Activated CD8-positive, alpha-beta T cell treated with anti-CD3 and anti-CD28 coated beads, Interleukin-2, amount 10 ng/mL, durations not matched to agents 7 days and 5 days (primary cell): ENCODE measurements at regions not wholly inside any gene's neighbourhood (a gene's known extent, or its start where the extent isn't known, plus 50 kb on each side); places are given as distances from the start of the nearest gene placed in this dataset.
A peak's percentile ranks its signal among the peaks of the same experiment; 100 is the strongest.

Source experiments
- ATAC-seq: fragments of 150-1000 bp; cut with Tn5 transposase; one replicate; pipeline ENCODE4 v1.10.0; 2021; ENCODE audit warnings: moderate library complexity
- CTCF ChIA-PET: fragments of 350-600 bp; sonication (Branson Sonifier 250); formaldehyde crosslinking; loops from one replicate; lab custom pipeline; 2021; ENCODE audit warnings: antibody characterized with exemption; lab: Charles Lee
- POLR2A ChIA-PET: fragments of 350-600 bp; sonication (Branson Sonifier 250); formaldehyde crosslinking; loops from one replicate; lab custom pipeline; 2021; ENCODE audit warnings: antibody characterized with exemption; lab: Charles Lee
- DNase-seq: peaks from one replicate; pipeline ENCODE4 v3.0.0-alpha.2; 2020
- H3K27ac Mint-ChIP-seq: one replicate; pipeline ENCODE4 v1.8.0; 2021; ENCODE audit warnings: mild to moderate bottlenecking, mixed read lengths
- H3K27me3 Mint-ChIP-seq: one replicate; pipeline ENCODE4 v1.8.0; 2021; ENCODE audit warnings: low read depth, mixed read lengths
- H3K36me3 Mint-ChIP-seq: one replicate; pipeline ENCODE4 v1.8.0; 2021; ENCODE audit warnings: low read depth, mixed read lengths
- H3K4me1 Mint-ChIP-seq: one replicate; pipeline ENCODE4 v1.8.0; 2021; ENCODE audit warnings: low read depth, mixed read lengths
- H3K4me3 Mint-ChIP-seq: one replicate; pipeline ENCODE4 v1.8.0; 2021; ENCODE audit warnings: mild to moderate bottlenecking, mixed read lengths
- H3K9me3 Mint-ChIP-seq: one replicate; pipeline ENCODE4 v1.8.0; 2022; ENCODE audit warnings: mixed read lengths; ENCODE audit not compliant: insufficient read depth

GRCh38 chr12:107464644-107465043 lies 221.0 kb upstream of the PWP1 start:
- H3K27ac Mint-ChIP-seq: no peak overlapping the region
- POLR2A ChIA-PET: no interaction called here
- H3K36me3 Mint-ChIP-seq: no peaks in the 10 kb centered on the region
- no peaks in the 10 kb centered on the region for H3K9me3 Mint-ChIP-seq
- CTCF ChIA-PET: interaction anchor here (1.0 kb wide), 1 partner anchor 333 kb away, joined by 3 read pairs; no protein-coding TSS in a partner anchor
- peaks cover 18% of the 10 kb centered on the region for H3K4me1 Mint-ChIP-seq
- H3K4me3 Mint-ChIP-seq: no peak overlapping the region
- H3K27me3 Mint-ChIP-seq: no peaks in the 10 kb centered on the region
- ATAC-seq: no peak
- no peak for DNase-seq

GRCh38 chr12:107465625-107466024 lies 220.0 kb upstream of the PWP1 start:
- Mint-ChIP-seq H3K36me3 (no peaks in the 10 kb centered on the region), H3K4me1 (peaks cover 18% of the 10 kb centered on the region), H3K27ac (no peak overlapping the region), H3K4me3 (no peak overlapping the region), H3K27me3 (no peaks in the 10 kb centered on the region), H3K9me3 (no peaks in the 10 kb centered on the region)
- CTCF ChIA-PET: no interaction called here
- DNase-seq (no peak), ATAC-seq (no peak)
- POLR2A ChIA-PET: no interaction called here

- Mint-ChIP-seq H3K27me3 (no peaks in the 10 kb centered on the region), H3K4me1 (peaks cover 18% of the 10 kb centered on the region), H3K4me3 (no peak overlapping the region), H3K27ac (no peak overlapping the region), H3K36me3 (no peaks in the 10 kb centered on the region), H3K9me3 (no peaks in the 10 kb centered on the region)
- CTCF ChIA-PET: no interaction called here
- ATAC-seq: no peak
- POLR2A ChIA-PET: no interaction called here
- no peak for DNase-seq
Observed at GRCh38 chr12:107467716-107468115, 217.9 kb upstream of the PWP1 start.

- ChIA-PET POLR2A (no interaction called here), CTCF (no interaction called here)
- no peak overlapping the region for H3K4me3 Mint-ChIP-seq
- DNase-seq (no peak), ATAC-seq (no peak)
- no peak overlapping the region for H3K27ac Mint-ChIP-seq
- H3K9me3 Mint-ChIP-seq: no peaks in the 10 kb centered on the region
- no peaks in the 10 kb centered on the region for H3K36me3 Mint-ChIP-seq
- H3K4me1 Mint-ChIP-seq: peaks cover 18% of the 10 kb centered on the region
- H3K27me3 Mint-ChIP-seq: no peaks in the 10 kb centered on the region
Observed at GRCh38 chr12:107468182-107468581, 217.4 kb upstream of the PWP1 start.

GRCh38 chr12:107469011-107469410 lies 216.6 kb upstream of the PWP1 start:
- Mint-ChIP-seq H3K4me3 (no peak overlapping the region), H3K4me1 (peaks cover 18% of the 10 kb centered on the region), H3K27me3 (no peaks in the 10 kb centered on the region), H3K36me3 (no peaks in the 10 kb centered on the region), H3K27ac (no peak overlapping the region), H3K9me3 (no peaks in the 10 kb centered on the region)
- ChIA-PET POLR2A (no interaction called here), CTCF (no interaction called here)
- DNase-seq: no peak
- ATAC-seq: no peak

GRCh38 chr12:107470645-107471044 lies 215.0 kb upstream of the PWP1 start:
- no peaks in the 10 kb centered on the region for H3K27me3 Mint-ChIP-seq
- no peak for DNase-seq
- no peaks in the 10 kb centered on the region for H3K36me3 Mint-ChIP-seq
- peaks cover 33% of the 10 kb centered on the region for H3K4me1 Mint-ChIP-seq
- no peaks in the 10 kb centered on the region for H3K9me3 Mint-ChIP-seq
- no peak overlapping the region for H3K4me3 Mint-ChIP-seq
- no peak overlapping the region for H3K27ac Mint-ChIP-seq
- CTCF ChIA-PET: interaction anchor here (1.2 kb wide), 1 partner anchor 138 kb away, joined by 3 read pairs; no protein-coding TSS in a partner anchor
- POLR2A ChIA-PET: interaction anchor here (0.7 kb wide), 1 partner anchor 147 kb away, joined by 3 read pairs; no protein-coding TSS in a partner anchor
- no peak for ATAC-seq

- no peaks in the 10 kb centered on the region for H3K36me3 Mint-ChIP-seq
- CTCF ChIA-PET: no interaction called here
- H3K27me3 Mint-ChIP-seq: no peaks in the 10 kb centered on the region
- peaks cover 39% of the 10 kb centered on the region for H3K4me1 Mint-ChIP-seq
- POLR2A ChIA-PET: no interaction called here
- DNase-seq: no peak
- H3K9me3 Mint-ChIP-seq: no peaks in the 10 kb centered on the region
- ATAC-seq: no peak
- no peak overlapping the region for H3K27ac Mint-ChIP-seq
- H3K4me3 Mint-ChIP-seq: no peak overlapping the region
Observed at GRCh38 chr12:107472308-107472707, 213.3 kb upstream of the PWP1 start.

- DNase-seq (no peak), ATAC-seq (no peak)
- Mint-ChIP-seq H3K9me3 (no peaks in the 10 kb centered on the region), H3K4me1 (peaks cover 30% of the 10 kb centered on the region), H3K27me3 (no peaks in the 10 kb centered on the region), H3K36me3 (no peaks in the 10 kb centered on the region), H3K27ac (no peak overlapping the region), H3K4me3 (no peak overlapping the region)
- ChIA-PET CTCF (no interaction called here), POLR2A (no interaction called here)
Observed at GRCh38 chr12:107474099-107474498, 211.5 kb upstream of the PWP1 start.

- ChIA-PET POLR2A (no interaction called here), CTCF (interaction anchor here (1.4 kb wide), 1 partner anchor 343 kb away, joined by 7 read pairs; no protein-coding TSS in a partner anchor)
- no peaks in the 10 kb centered on the region for H3K36me3 Mint-ChIP-seq
- no peaks in the 10 kb centered on the region for H3K9me3 Mint-ChIP-seq
- no peak overlapping the region for H3K4me3 Mint-ChIP-seq
- H3K27me3 Mint-ChIP-seq: no peaks in the 10 kb centered on the region
- ATAC-seq (peak; percentile 48), DNase-seq (peak; percentile 23)
- H3K27ac Mint-ChIP-seq: peak overlapping the region; percentile 58
- H3K4me1 Mint-ChIP-seq: peaks cover 26% of the 10 kb centered on the region
Observed at GRCh38 chr12:107474639-107475539, 210.7 kb upstream of the PWP1 start.

- Mint-ChIP-seq H3K27ac (peak overlapping the region; percentile 21), H3K27me3 (no peaks in the 10 kb centered on the region), H3K9me3 (no peaks in the 10 kb centered on the region), H3K4me3 (no peak overlapping the region), H3K36me3 (no peaks in the 10 kb centered on the region), H3K4me1 (peaks cover 26% of the 10 kb centered on the region)
- peak; percentile 45 for DNase-seq
- peak; percentile 70 for ATAC-seq
- ChIA-PET POLR2A (interaction anchor here (0.6 kb wide), 1 partner anchor 137 kb away, joined by 3 read pairs; no protein-coding TSS in a partner anchor), CTCF (interaction anchor here (1.2 to 1.4 kb wide), 2 partner anchors 131 to 344 kb away, joined by 3 to 7 read pairs; no protein-coding TSS in a partner anchor)
Observed at GRCh38 chr12:107475900-107476299, 209.7 kb upstream of the PWP1 start.

- Mint-ChIP-seq H3K9me3 (no peaks in the 10 kb centered on the region), H3K27ac (no peak overlapping the region), H3K27me3 (no peaks in the 10 kb centered on the region), H3K36me3 (no peaks in the 10 kb centered on the region), H3K4me1 (peaks cover 26% of the 10 kb centered on the region), H3K4me3 (no peak overlapping the region)
- POLR2A ChIA-PET: no interaction called here
- CTCF ChIA-PET: interaction anchor here (1.2 kb wide), 1 partner anchor 130 kb away, joined by 3 read pairs; no protein-coding TSS in a partner anchor
- no peak for ATAC-seq
- DNase-seq: no peak
Observed at GRCh38 chr12:107477018-107477417, 208.6 kb upstream of the PWP1 start.

- Mint-ChIP-seq H3K27me3 (no peaks in the 10 kb centered on the region), H3K36me3 (no peaks in the 10 kb centered on the region), H3K9me3 (no peaks in the 10 kb centered on the region), H3K4me3 (no peak overlapping the region), H3K27ac (no peak overlapping the region), H3K4me1 (peaks cover 26% of the 10 kb centered on the region)
- ATAC-seq (no peak), DNase-seq (no peak)
- POLR2A ChIA-PET: no interaction called here
- CTCF ChIA-PET: no interaction called here
Observed at GRCh38 chr12:107477947-107478610, 207.5 kb upstream of the PWP1 start.
